DMS79 treated with DMSO at 0.1 percent for 48 hours (cell line): ENCODE measurements at regions not wholly inside any gene's neighbourhood (a gene's known extent, or its start where the extent isn't known, plus 50 kb on each side); places are given as distances from the start of the nearest gene placed in this dataset.
"Not testable (repeated sequence)": the region's sequence is repeated elsewhere in the genome, so short reads cannot be mapped to it uniquely, and the experiment has no call there.

Source experiments
- DNase-seq: peaks from one replicate; lab custom pipeline; 2025; lab: John Stamatoyannopoulos, UW

DNA sequence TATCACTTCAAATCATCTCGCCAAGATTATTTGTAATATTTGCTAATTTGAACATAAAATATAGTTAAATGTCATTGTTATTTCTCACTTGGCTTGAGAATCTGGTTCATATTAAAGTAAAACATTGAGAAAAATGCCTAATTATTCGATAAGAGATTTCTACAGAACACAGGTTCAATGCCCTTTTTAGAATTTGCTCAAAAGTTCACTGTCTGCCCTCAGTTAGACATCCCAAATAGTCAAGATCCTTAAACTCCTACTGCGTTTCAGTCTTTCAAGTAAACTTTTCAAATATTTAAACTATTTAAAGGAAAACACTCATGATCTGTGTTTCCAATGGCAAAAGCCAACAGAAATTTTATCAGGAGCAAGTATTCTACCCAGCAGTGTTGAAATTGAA is 204.1 kb upstream of the AGTR1 start:
- DNase-seq = no peak

DNA sequence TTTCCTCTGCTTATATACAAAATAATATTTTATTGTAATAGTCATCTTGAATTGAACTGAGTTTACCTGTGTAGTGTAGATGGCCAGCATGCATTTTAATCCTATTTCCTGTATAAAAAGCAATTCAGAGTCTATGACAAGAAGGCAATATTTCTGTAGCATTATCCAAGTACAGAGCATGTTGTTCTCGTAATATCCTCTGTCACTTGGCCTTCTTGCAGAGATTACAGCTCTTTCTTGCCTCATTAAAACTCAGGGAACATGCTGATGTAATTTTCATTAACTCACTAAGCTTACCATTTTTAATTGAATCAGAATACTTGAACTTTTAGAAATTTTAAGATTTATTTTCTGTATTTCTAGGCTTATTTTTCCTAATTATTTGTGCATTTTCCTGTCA is 203.3 kb upstream of the AGTR1 start:
- no peak for DNase-seq

GRCh38 chr3:148500881-148501280 is 196.8 kb upstream of the AGTR1 start:
- no peak for DNase-seq

DNA sequence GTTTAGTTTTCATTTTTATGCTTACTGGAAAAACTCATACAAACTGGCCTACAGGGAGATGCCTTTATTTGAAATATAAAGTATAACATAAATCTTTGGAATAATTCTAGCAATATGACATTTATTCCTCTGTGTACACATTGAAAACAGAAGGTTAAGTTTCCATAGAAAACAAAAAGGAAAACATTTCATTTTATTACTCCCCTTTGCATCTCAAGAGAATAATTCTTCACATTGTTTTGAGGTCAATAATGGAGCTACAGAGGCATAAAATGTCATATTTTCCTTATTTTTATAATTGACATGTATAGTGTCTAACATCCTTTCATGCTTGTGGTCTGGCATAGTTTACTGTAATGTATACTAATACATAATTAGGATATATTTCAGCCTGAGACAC is 187.6 kb upstream of the AGTR1 start:
- DNase-seq = no peak

- DNase-seq = no peak
These were observed 187.1 kb upstream of the AGTR1 start for GRCh38 chr3:148510561-148510960.

- no peak for DNase-seq
These were observed 185.1 kb upstream of the AGTR1 start for GRCh38 chr3:148512648-148513047.

GRCh38 chr3:148513096-148513543 is 184.6 kb upstream of the AGTR1 start:
- DNase-seq = no peak

GRCh38 chr3:148518520-148518919 is 179.2 kb upstream of the AGTR1 start:
- DNase-seq = no peak

DNA sequence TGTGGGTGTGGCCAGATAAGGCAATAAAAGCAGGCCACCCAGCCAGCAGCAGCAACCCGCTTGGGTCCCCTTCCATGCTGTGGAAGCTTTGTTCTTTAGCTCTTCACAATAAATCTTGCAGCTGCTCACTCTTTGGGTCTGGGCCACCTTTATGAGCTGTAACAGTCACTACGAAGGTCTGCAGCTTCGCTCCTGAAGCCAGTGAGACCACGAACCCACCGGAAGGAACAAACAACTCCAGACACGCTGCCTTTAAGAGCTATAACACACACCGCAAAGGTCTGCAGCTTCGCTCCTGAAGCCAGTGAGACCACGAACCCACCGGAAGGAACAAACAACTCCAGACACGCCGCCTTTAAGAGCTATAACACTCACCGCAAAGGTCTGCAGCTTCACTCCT is 172.1 kb upstream of the AGTR1 start:
- DNase-seq = not testable (repeated sequence)

DNA sequence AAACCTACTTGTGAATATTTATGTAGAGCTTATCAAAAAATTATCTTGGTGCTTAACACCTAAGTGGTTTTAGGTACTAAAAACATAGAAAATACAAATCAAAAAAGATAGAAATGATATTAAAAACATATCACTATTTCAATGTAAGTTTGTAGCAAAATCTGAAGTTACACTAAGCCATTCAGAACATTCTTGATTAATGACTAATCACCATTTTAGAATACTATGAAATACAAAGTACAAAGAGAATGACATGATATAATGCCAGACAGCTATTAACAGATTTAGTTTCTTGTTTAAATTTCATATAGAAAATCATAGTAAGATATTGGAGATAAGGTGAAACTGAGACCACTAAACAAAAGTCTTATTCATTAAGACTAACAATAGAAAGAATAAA is 169.7 kb upstream of the AGTR1 start:
- no peak for DNase-seq

GRCh38 chr3:148531836-148532235 is 165.9 kb upstream of the AGTR1 start:
- no peak for DNase-seq

DNA sequence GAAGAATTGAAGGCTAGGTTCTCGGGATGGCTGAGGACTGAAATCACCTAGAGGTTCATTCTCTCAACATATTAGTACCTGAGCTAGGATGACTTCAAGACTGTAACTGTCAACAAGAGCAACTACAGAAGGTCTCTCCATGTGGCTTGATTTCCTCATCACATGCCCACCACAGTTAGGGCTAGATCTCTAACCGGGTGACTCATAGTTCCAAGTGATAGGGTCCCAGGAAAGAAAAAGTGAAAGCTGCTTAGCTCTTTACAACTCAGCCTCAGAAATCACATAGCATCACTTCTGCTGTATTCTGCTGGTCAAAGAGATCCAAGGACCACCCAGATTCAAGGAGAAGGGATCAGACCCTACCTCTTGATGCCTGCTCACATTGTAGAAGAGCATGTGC is 165.4 kb upstream of the AGTR1 start:
- no peak for DNase-seq

GRCh38 chr3:148532774-148533173 is 164.9 kb upstream of the AGTR1 start:
- no peak for DNase-seq

DNA sequence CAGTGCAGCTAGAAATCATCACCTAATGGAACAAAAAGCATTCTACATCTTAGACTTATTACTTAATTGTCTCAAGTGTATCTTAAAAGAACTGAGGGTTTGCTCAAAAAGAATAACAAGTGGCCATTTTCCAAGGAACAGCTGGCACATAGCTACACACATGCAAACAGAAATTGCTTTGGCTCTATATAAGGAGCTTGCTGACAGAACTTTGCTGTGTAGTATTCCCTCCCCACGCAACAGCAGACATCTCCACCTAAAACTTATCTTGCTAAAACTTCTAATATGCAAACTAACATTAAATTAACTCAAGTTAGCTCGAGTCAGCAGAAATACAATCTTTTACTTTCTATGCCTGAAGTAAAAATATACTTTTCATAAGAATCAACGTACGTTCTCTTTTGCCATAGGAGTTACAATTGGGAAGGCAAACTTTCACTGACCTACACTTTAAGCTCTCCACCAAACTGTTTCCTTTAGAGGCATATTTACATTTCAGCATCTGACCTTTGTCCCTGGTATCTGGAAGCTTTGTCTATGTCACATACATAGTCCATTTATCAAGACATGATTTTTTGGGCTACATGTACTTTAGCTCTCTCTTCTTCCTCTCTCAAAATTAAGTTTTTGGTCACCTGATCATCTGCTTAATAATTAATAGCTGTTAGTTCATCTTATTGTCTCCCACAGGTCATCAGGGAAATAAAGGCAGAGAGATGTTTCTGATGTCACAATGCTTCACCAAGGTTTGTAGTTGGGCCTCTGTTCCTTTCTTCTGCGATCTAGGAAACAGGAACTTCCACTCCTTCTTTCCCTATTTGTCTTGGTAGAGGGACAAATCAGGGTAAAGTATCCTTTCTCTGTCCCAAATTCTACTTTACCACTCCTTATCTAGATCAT is 163.4 kb upstream of the AGTR1 start:
- DNase-seq = no peak

DNA sequence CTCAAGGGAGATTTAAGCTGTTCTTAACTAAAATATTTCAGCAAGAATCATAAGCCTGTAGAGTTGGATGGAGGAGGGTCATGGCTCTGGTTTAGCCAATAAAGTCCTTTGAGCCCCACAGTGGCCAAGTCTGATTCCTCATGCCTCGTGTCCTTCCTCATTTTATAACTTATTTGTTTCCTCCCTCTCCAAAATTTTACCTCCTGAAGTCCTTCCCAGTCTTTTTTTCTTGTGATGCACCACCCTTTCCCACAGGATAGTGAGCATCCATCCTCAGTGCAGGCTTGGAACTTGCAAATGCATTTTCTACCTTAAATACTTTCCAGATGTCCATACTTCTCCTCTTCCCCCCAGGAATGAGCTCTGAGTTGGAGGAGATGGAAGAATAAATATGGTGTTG is 162.7 kb upstream of the AGTR1 start:
- DNase-seq = no peak

- no peak for DNase-seq
These were observed 157.4 kb upstream of the AGTR1 start for GRCh38 chr3:148540266-148540665.

GRCh38 chr3:148540851-148541250 is 156.9 kb upstream of the AGTR1 start:
- no peak for DNase-seq

- no peak for DNase-seq
These were observed 150.7 kb upstream of the AGTR1 start for GRCh38 chr3:148546959-148547358.

DNA sequence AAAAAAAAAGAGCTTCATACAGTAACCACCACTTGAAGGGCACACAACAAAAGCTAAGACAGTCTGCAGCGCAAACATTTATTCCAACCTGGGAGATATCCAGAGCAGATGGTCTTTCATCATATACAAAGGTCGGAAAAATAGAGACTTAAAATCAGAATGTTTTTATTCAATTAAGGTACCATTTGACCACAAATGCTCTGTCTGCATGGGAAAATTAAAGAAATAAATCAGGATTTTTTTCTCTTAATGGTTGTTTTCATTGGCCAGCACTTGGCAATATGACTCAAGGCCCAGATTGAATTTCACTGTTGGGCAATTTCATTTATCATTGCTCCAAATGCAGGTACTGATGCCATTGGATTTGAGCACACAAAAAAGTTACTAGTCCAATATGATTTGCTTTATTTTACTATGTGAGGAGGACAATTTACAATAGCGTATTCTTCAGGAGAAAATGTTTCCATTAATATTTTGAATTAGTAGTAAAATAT is 145.9 kb upstream of the AGTR1 start:
- no peak for DNase-seq

GRCh38 chr3:148554367-148554766 is 143.3 kb upstream of the AGTR1 start:
- no peak for DNase-seq

DNA sequence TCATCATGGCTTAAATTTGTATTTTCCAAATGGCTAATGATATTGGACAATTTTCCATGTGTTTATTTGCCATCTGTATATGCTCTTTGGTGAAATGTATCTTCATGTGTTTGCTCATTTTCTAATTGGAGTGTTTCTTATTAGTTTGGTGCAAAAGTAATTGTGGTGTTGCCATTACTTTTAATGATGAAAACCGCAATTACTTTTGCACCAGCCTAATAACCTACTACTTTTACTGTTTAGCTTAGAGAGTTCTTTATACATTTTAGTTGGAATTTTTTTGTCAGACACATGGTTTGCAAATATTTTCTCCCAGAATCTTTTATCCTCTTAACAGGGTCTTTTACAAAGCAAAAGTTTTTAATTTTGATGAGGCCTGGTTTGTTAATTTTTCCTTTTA is 141.0 kb upstream of the AGTR1 start:
- DNase-seq = no peak

GRCh38 chr3:148577579-148577978 is 120.1 kb upstream of the AGTR1 start:
- DNase-seq = not testable (repeated sequence)

GRCh38 chr3:148582126-148582525 is 115.6 kb upstream of the AGTR1 start:
- DNase-seq = no peak

GRCh38 chr3:148583793-148584192 is 113.9 kb upstream of the AGTR1 start:
- no peak for DNase-seq
